ENCODE measurements at regions not wholly inside any gene's neighbourhood (a gene's known extent, or its start where the extent isn't known, plus 50 kb on each side); places are given as distances from the start of the nearest gene placed in this dataset.

DNA sequence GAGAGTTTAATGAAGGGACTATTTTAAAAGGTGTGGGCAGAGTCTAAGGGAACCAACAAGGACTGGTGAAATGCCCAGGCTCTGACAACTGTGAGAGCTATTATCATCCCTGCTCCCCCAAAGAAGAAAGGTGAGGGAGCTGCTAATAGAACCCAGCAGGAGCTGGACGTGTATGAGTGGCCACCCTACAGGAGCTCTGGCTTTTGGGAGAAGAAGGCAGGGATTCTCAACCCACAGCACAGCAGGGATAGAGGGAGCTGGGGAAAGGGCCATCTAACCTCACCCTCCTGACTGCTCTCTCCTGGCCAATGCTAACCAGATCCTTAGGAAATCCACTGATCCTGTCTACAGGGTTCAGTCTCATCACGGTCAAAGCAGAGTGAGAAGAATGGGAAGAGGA, 57.1 kb downstream of the GRIN2B start:
- Histone ChIP-seq H4K20me1 (ENCODE audit: insufficient read depth, poor library complexity, severe bottlenecking) (no peaks in the 10 kb centered on the region), H3K4me3 (no peak overlapping the region), H2AFZ (no peak overlapping the region), H3K27ac (no peak overlapping the region), H3K4me1 (ENCODE audit: insufficient read depth) (no peaks in the 10 kb centered on the region), H3K9me2 (replicated peaks; ENCODE audit: insufficient read depth) (no peaks in the 10 kb centered on the region), H3K9me3 (ENCODE audit: low read depth) (no peaks in the 10 kb centered on the region), H3K27me3 (no peaks in the 10 kb centered on the region), H3K79me2 (no peaks in the 10 kb centered on the region), H3K36me3 (replicated peaks; ENCODE audit: insufficient read depth, low read depth) (no peaks in the 10 kb centered on the region), H3K4me2 (no peak overlapping the region)
- WGBS (ENCODE audit: low lambda C conversion rate, missing lambda C conversion rate) = 77% methylated on average over 2 of the region's 2 CpGs
- no peak for DNase-seq (ENCODE audit: low spot score)
- no peak for TF ChIP-seq EZH2 (IDR thresholded peaks at IDR 0.05; ENCODE audit: borderline replicate concordance)
- TF ChIP-seq EZH2phosphoT487 (IDR thresholded peaks at IDR 0.05; ENCODE audit: low read depth, severe bottlenecking, unreplicated experiment) = no peak
- TF ChIP-seq, protein P1, sequence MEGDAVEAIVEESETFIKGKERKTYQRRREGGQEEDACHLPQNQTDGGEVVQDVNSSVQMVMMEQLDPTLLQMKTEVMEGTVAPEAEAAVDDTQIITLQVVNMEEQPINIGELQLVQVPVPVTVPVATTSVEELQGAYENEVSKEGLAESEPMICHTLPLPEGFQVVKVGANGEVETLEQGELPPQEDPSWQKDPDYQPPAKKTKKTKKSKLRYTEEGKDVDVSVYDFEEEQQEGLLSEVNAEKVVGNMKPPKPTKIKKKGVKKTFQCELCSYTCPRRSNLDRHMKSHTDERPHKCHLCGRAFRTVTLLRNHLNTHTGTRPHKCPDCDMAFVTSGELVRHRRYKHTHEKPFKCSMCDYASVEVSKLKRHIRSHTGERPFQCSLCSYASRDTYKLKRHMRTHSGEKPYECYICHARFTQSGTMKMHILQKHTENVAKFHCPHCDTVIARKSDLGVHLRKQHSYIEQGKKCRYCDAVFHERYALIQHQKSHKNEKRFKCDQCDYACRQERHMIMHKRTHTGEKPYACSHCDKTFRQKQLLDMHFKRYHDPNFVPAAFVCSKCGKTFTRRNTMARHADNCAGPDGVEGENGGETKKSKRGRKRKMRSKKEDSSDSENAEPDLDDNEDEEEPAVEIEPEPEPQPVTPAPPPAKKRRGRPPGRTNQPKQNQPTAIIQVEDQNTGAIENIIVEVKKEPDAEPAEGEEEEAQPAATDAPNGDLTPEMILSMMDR (IDR thresholded peaks at IDR 0.05; ENCODE audit: poor library complexity) = no peak

DNA sequence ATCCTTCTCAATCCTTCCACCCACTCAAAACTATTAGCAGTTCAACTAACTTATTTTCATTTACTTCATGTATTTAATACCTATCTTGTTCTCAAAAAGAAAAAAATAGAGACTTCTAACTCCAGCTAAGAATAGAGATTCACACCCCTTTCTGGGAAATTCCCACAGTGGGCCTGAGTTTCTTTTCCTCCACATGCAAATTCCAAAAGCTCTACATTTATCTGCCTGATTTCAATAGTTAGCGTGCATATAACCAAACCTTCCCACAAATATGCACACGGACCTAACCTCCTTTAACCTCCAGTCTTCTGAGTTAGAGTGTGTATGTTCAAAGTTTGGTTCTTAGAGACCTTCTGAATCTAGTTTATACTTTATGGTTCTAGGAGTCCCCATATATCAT, 62.5 kb downstream of the GRIN2B start:
- H3K4me3 ChIP-seq = no peak overlapping the region
- peaks cover 5% of the 10 kb centered on the region for H3K4me1 ChIP-seq (ENCODE audit: insufficient read depth)
- no peak for DNase-seq (ENCODE audit: low spot score)
- no peaks in the 10 kb centered on the region for H3K27me3 ChIP-seq
- H3K9me3 ChIP-seq (ENCODE audit: low read depth) = no peaks in the 10 kb centered on the region
- H4K20me1 ChIP-seq (ENCODE audit: insufficient read depth, poor library complexity, severe bottlenecking) = no peaks in the 10 kb centered on the region
- H3K36me3 ChIP-seq (replicated peaks; ENCODE audit: insufficient read depth, low read depth) = no peaks in the 10 kb centered on the region
- no peaks in the 10 kb centered on the region for H3K79me2 ChIP-seq
- no peaks in the 10 kb centered on the region for H3K9me2 ChIP-seq (replicated peaks; ENCODE audit: insufficient read depth)
- no peak overlapping the region for H3K4me2 ChIP-seq
- WGBS (ENCODE audit: low lambda C conversion rate, missing lambda C conversion rate) = 47% methylated on average over 2 of the region's 2 CpGs
- TF ChIP-seq EZH2phosphoT487 (IDR thresholded peaks at IDR 0.05; ENCODE audit: low read depth, severe bottlenecking, unreplicated experiment) (no peak), EZH2 (IDR thresholded peaks at IDR 0.05; ENCODE audit: borderline replicate concordance) (no peak)
- TF ChIP-seq, protein P1 (IDR thresholded peaks at IDR 0.05; ENCODE audit: poor library complexity) = no peak
- H3K27ac ChIP-seq = no peak overlapping the region
- no peak overlapping the region for H2AFZ ChIP-seq

DNA sequence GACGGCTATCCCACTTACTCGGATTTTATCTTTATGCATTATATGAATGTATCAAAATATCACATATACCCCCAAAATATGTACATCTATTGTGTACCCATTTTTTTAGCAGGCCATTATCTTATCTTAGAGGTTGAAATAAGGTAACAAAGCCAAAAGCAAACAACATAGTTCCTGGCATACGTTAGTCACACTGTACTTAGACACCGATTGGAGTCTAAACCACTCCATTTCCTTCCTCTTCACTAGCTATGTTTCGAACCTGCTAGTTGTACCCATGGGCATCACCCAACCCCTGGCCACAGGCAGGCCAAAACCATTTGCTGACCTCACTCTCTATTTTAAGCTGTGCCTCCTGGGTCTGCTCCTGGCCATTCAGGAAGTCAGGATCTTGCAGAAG, 66.3 kb downstream of the GRIN2B start:
- Histone ChIP-seq H3K4me3 (no peak overlapping the region), H3K4me1 (ENCODE audit: insufficient read depth) (peaks cover 5% of the 10 kb centered on the region), H3K79me2 (no peaks in the 10 kb centered on the region), H3K4me2 (no peak overlapping the region), H4K20me1 (ENCODE audit: insufficient read depth, poor library complexity, severe bottlenecking) (no peaks in the 10 kb centered on the region), H3K36me3 (replicated peaks; ENCODE audit: insufficient read depth, low read depth) (no peaks in the 10 kb centered on the region), H3K9me3 (ENCODE audit: low read depth) (no peaks in the 10 kb centered on the region), H3K27ac (no peak overlapping the region), H3K9me2 (replicated peaks; ENCODE audit: insufficient read depth) (no peaks in the 10 kb centered on the region), H2AFZ (no peak overlapping the region), H3K27me3 (no peaks in the 10 kb centered on the region)
- 60% methylated on average over 5 of the region's 5 CpGs for WGBS (ENCODE audit: low lambda C conversion rate, missing lambda C conversion rate)
- no peak for TF ChIP-seq EZH2 (IDR thresholded peaks at IDR 0.05; ENCODE audit: borderline replicate concordance)
- DNase-seq (ENCODE audit: low spot score) = no peak

DNA sequence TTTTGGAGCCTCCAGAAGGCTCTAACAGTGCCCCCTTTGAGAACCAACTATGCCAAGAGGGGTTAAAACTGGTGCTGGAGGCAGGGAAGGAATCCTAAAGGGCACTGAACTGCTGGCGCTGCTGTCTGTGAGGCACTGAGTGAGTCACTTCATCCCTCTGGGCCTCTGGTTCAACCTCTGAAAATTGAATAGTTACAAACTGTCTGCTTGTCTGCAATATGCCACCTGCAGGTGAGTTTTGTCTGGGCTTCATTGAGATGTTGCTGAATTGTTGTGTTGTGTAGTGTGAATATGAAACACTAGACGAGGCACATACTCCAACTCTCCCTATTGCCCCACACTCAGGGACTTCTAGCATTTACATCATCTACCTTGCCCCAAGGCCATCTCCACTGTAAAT, 68.0 kb downstream of the GRIN2B start:
- Histone ChIP-seq H3K79me2 (no peaks in the 10 kb centered on the region), H3K9me3 (ENCODE audit: low read depth) (no peaks in the 10 kb centered on the region), H3K4me2 (no peak overlapping the region), H3K9me2 (replicated peaks; ENCODE audit: insufficient read depth) (no peaks in the 10 kb centered on the region), H2AFZ (no peak overlapping the region), H3K27ac (no peak overlapping the region), H3K27me3 (no peaks in the 10 kb centered on the region), H3K36me3 (replicated peaks; ENCODE audit: insufficient read depth, low read depth) (no peaks in the 10 kb centered on the region), H4K20me1 (ENCODE audit: insufficient read depth, poor library complexity, severe bottlenecking) (no peaks in the 10 kb centered on the region), H3K4me1 (ENCODE audit: insufficient read depth) (peaks cover 5% of the 10 kb centered on the region), H3K4me3 (no peak overlapping the region)
- TF ChIP-seq EZH2 (IDR thresholded peaks at IDR 0.05; ENCODE audit: borderline replicate concordance) (no peak), EZH2phosphoT487 (IDR thresholded peaks at IDR 0.05; ENCODE audit: low read depth, severe bottlenecking, unreplicated experiment) (no peak)
- TF ChIP-seq, protein P1 (IDR thresholded peaks at IDR 0.05; ENCODE audit: poor library complexity) = peak; percentile 8
- 77% methylated on average over 2 of the region's 2 CpGs for WGBS (ENCODE audit: low lambda C conversion rate, missing lambda C conversion rate)
- DNase-seq (ENCODE audit: low spot score) = no peak
